Thoracic aorta (tissue), 2 donors: ENCODE measurements at regions not wholly inside any gene's neighbourhood (a gene's known extent, or its start where the extent isn't known, plus 50 kb on each side); places are given as distances from the start of the nearest gene placed in this dataset.

ENCODE experiments used
- ATAC-seq: fragments of 150-250 bp; one replicate; pipeline ENCODE4 v1.8.0; 2017; ENCODE audit warnings: low read depth; ENCODE audit not compliant: insufficient number of reproducible peaks, low FRiP score
- DNase-seq: peaks from one replicate; pipeline ENCODE4 v3.0.0-alpha.2; 2020; ENCODE audit warnings: low spot score
- H3K27ac ChIP-seq, 2 donors: fragments of 200-600 bp; sonication (generic); 1 replicate in 1 of 2; 2 replicates in 1 of 2; pipeline ENCODE4 v1.5.1; 2016; ENCODE audit warnings: mild to moderate bottlenecking in 2 of 2, moderate library complexity in 2 of 2
- H3K27me3 ChIP-seq: fragments of 200-600 bp; sonication (generic); replicated peaks from 2 replicates; pipeline ENCODE4 v1.6.0; 2016; ENCODE audit warnings: mild to moderate bottlenecking; ENCODE audit not compliant: insufficient read depth
- H3K36me3 ChIP-seq: fragments of 200-600 bp; sonication (generic); one replicate; pipeline ENCODE4 v1.5.1; 2016
- H3K4me1 ChIP-seq, 2 donors: fragments of 200-600 bp; sonication (generic); 1 replicate in 1 of 2; 2 replicates in 1 of 2; pipeline versions ENCODE4 v1.5.1 to v1.6.0; 2016; ENCODE audit warnings: low read depth in 2 of 2, mild to moderate bottlenecking in 1 of 2; ENCODE audit not compliant: control insufficient read depth in 1 of 2
- H3K4me3 ChIP-seq: fragments of 200-600 bp; sonication (generic); 2 replicates; pipeline ENCODE4 v1.5.1; 2016; ENCODE audit warnings: mild to moderate bottlenecking
- H3K9me3 ChIP-seq: fragments of 200-600 bp; sonication (generic); 2 replicates; pipeline ENCODE4 v1.5.1; 2016
- TF ChIP-seq, protein P1 (sequence below): fragments of 200-600 bp; sonication (generic); IDR thresholded peaks from one replicate; pipeline ENCODE4 v1.5.1; 2019; ENCODE audit warnings: antibody characterized with exemption

DNA sequence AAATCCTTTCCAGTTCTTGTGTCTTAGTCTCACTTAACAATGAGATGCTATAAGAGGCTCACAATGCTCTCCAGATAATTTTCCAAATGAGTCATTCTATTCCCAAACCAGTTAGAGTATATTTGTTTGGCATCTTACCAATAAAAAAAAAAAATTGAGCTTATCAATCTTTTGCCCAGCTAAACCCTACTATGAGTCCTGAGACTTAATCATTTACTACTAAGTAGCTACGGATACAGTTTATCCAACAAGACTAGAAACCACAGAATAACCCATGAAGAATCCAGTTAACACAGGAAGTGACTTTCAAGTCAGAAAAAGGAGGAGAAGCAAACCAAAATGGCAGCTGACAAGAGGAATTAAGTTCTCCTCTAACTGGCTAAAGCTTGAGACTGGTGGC lies 330.3 kb upstream of the XYLT1 start:
- H3K4me3 ChIP-seq: no peak overlapping the region
- TF ChIP-seq, protein P1, sequence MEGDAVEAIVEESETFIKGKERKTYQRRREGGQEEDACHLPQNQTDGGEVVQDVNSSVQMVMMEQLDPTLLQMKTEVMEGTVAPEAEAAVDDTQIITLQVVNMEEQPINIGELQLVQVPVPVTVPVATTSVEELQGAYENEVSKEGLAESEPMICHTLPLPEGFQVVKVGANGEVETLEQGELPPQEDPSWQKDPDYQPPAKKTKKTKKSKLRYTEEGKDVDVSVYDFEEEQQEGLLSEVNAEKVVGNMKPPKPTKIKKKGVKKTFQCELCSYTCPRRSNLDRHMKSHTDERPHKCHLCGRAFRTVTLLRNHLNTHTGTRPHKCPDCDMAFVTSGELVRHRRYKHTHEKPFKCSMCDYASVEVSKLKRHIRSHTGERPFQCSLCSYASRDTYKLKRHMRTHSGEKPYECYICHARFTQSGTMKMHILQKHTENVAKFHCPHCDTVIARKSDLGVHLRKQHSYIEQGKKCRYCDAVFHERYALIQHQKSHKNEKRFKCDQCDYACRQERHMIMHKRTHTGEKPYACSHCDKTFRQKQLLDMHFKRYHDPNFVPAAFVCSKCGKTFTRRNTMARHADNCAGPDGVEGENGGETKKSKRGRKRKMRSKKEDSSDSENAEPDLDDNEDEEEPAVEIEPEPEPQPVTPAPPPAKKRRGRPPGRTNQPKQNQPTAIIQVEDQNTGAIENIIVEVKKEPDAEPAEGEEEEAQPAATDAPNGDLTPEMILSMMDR: no peak
- H3K27me3 ChIP-seq: no peaks in the 10 kb centered on the region
- no peaks in the 10 kb centered on the region for H3K9me3 ChIP-seq
- no peak for DNase-seq
- no peaks in the 10 kb centered on the region for H3K4me1 ChIP-seq
- ATAC-seq: no peak
- no peaks in the 10 kb centered on the region for H3K36me3 ChIP-seq
- no peak overlapping the region for H3K27ac ChIP-seq

DNA sequence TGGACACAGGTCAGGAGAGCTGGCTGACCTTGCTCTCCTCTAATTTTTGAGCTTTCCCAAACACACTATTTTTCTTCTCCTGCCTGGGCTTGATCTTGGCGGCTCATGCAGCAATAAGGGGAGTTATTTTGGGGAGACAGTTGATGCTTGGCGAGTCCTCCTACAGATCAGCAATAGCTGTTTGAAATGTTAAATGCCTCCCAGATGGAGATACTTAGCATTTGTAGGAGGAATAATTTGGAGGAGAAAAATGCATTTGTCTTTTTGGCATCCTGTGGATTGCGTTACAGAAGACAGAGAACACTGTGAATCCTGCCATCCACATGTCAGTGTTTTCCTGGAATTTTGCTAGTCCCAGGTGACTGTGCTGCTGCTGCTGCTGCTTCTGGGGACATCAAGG lies 328.0 kb upstream of the XYLT1 start:
- DNase-seq (no peak), ATAC-seq (no peak)
- H3K4me3 ChIP-seq: no peak overlapping the region
- no peaks in the 10 kb centered on the region for H3K4me1 ChIP-seq
- H3K36me3 ChIP-seq: no peaks in the 10 kb centered on the region
- no peaks in the 10 kb centered on the region for H3K9me3 ChIP-seq
- H3K27ac ChIP-seq: no peak overlapping the region
- no peaks in the 10 kb centered on the region for H3K27me3 ChIP-seq
- TF ChIP-seq, protein P1: no peak

DNA sequence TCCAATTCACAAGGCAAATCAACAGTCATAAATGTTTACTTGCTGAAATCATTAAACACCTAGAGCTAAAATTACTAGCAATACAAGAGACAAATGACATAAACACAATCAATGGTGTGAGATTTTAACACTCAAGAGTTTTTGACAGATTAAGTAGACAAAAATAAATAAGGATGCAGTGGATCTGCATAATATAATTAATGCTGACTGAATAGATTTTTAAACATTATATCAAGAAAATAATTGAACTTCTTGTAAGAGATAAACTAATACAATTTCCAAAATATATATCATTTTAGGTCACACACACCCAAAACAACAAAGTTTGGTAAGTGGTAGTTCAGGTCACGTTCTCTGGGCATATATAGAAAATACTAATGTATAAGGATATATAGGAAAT lies 322.6 kb upstream of the XYLT1 start:
- Histone ChIP-seq H3K4me3 (no peak overlapping the region), H3K27ac (no peak overlapping the region), H3K9me3 (no peaks in the 10 kb centered on the region), H3K36me3 (no peaks in the 10 kb centered on the region), H3K27me3 (no peaks in the 10 kb centered on the region), H3K4me1 (no peaks in the 10 kb centered on the region)
- no peak for DNase-seq
- TF ChIP-seq, protein P1: no peak
- ATAC-seq: no peak

DNA sequence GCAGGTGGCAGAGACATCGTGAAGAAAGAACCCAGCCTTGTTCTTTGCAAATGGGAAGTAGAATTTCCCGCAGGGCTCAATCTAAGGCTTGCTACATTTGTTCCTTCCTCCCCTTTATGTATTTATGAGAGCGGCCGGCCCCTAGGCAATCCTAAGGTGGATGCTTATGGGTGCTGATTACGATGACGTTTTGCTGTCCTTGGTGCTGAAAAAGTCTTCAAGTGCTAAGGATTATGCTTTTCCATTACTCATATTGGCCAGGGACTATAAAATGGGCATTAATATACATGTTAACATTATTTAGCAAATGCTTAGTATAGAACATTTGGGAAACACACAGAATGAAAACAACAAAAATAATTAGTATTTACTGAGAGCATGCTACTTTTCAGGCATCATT lies 313.3 kb upstream of the XYLT1 start:
- H3K36me3 ChIP-seq: no peaks in the 10 kb centered on the region
- no peaks in the 10 kb centered on the region for H3K9me3 ChIP-seq
- DNase-seq (no peak), ATAC-seq (no peak)
- no peak overlapping the region for H3K4me3 ChIP-seq
- no peaks in the 10 kb centered on the region for H3K4me1 ChIP-seq
- no peak overlapping the region for H3K27ac ChIP-seq
- TF ChIP-seq, protein P1: no peak
- no peaks in the 10 kb centered on the region for H3K27me3 ChIP-seq

DNA sequence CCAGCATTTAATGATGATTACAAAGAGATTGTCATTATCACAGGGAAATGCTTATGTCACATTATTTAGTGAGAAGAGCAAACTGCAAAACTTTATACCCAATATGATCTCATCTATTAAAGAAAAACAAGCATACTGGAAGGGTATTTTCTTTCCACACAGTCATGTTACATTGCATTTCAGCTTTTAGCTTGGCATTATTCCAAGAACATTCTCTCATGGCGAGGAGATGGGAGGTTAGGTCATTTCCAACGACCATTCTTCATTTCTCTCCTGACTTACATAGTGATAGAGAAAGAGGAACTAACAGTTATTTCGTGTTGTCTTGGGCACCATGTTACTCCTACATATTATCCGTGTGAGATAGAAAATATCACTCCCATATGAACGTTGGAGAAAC lies 309.4 kb upstream of the XYLT1 start:
- Histone ChIP-seq H3K4me3 (no peak overlapping the region), H3K27ac (no peak overlapping the region), H3K36me3 (no peaks in the 10 kb centered on the region), H3K9me3 (no peaks in the 10 kb centered on the region), H3K4me1 (no peaks in the 10 kb centered on the region), H3K27me3 (no peaks in the 10 kb centered on the region)
- DNase-seq: no peak
- ATAC-seq: no peak
- TF ChIP-seq, protein P1: no peak
